Liver (tissue), 3 donors: ENCODE measurements at regions not wholly inside any gene's neighbourhood (a gene's known extent, or its start where the extent isn't known, plus 50 kb on each side); places are given as distances from the start of the nearest gene placed in this dataset.

ENCODE experiments used
- ATF3 ChIP-seq: IDR thresholded peaks from 2 replicates; pipeline ENCODE4 v1.6.1; 2016; ENCODE audit warnings: antibody characterized with exemption
- CTCF ChIP-seq: fragments of 150-350 bp; IDR thresholded peaks from 2 replicates; pipeline ENCODE4 v1.5.1; 2017; ENCODE audit warnings: improper control_type of control experiment, low read depth, low read length; ENCODE audit not compliant: missing input control
- EGR1 ChIP-seq, 2 donors: IDR thresholded peaks; 2 replicates each; pipeline ENCODE4 v1.6.1; 2016 to 2018; ENCODE audit warnings: antibody characterized with exemption in 2 of 2, low read depth in 2 of 2
- FOXA1 ChIP-seq: IDR thresholded peaks from 2 replicates; pipeline ENCODE4 v1.6.1; 2016; ENCODE audit warnings: antibody characterized with exemption
- GABPA ChIP-seq, 2 donors: IDR thresholded peaks in 1 of 2; conservative IDR thresholded peaks in 1 of 2; 2 replicates each; pipeline ENCODE4 v1.6.1; 2016; ENCODE audit warnings: antibody characterized with exemption in 2 of 2, mild to moderate bottlenecking in 1 of 2, moderate library complexity in 1 of 2
- JUND ChIP-seq, 2 donors: IDR thresholded peaks; 2 replicates each; pipeline ENCODE4 v1.6.1; 2016; ENCODE audit warnings: antibody characterized with exemption in 2 of 2
- MAX ChIP-seq: IDR thresholded peaks from 2 replicates; pipeline ENCODE4 v1.6.1; 2016; ENCODE audit warnings: antibody characterized with exemption
- RAD21 ChIP-seq, 2 donors: IDR thresholded peaks; 2 replicates each; pipeline ENCODE4 v1.6.1; 2016; ENCODE audit warnings: antibody characterized with exemption in 2 of 2, mild to moderate bottlenecking in 2 of 2
- REST ChIP-seq: IDR thresholded peaks from 2 replicates; pipeline ENCODE4 v1.6.1; 2016; ENCODE audit warnings: antibody characterized with exemption, mild to moderate bottlenecking
- RXRA ChIP-seq, 2 donors: IDR thresholded peaks; 2 replicates each; pipeline ENCODE4 v1.6.1; 2017 to 2018; ENCODE audit warnings: antibody characterized with exemption in 2 of 2, mild to moderate bottlenecking in 1 of 2
- SP1 ChIP-seq: IDR thresholded peaks from 2 replicates; pipeline ENCODE4 v1.6.1; 2018; ENCODE audit warnings: antibody characterized with exemption, mild to moderate bottlenecking
- TAF1 ChIP-seq: conservative IDR thresholded peaks from 2 replicates; pipeline ENCODE4 v1.6.1; 2016; ENCODE audit warnings: antibody characterized with exemption, mild to moderate bottlenecking
- YY1 ChIP-seq: IDR thresholded peaks from 2 replicates; pipeline ENCODE4 v1.6.1; 2016; ENCODE audit warnings: antibody characterized with exemption, mild to moderate bottlenecking
- ZBTB33 ChIP-seq: IDR thresholded peaks from 2 replicates; pipeline ENCODE4 v1.6.1; 2016; ENCODE audit warnings: antibody characterized with exemption
- donor health status: healthy.
- donor health status: healthy.

- TF ChIP-seq SP1 (no peak), CTCF (no peak), MAX (no peak), GABPA (IDR thresholded peaks at IDR 0.05 in 1 of 2, conservative IDR thresholded peaks at IDR 0.05 in 1 of 2) (no peak), RAD21 (IDR thresholded peaks at IDR 0.05) (no peak), TAF1 (no peak), ZBTB33 (no peak), JUND (IDR thresholded peaks at IDR 0.05) (no peak), REST (no peak), EGR1 (IDR thresholded peaks at IDR 0.05; ENCODE audit: low read depth in 2 of 2) (no peak), FOXA1 (no peak), YY1 (no peak), RXRA (IDR thresholded peaks at IDR 0.05) (no peak), ATF3 (no peak)
These were observed 121.4 kb upstream of the SLC35F3 start for GRCh38 chr1:233782937-233783586.
